SKM-1 treated with dmso at 0.1 percent for 144 hours (cell line): ENCODE measurements at regions not wholly inside any gene's neighbourhood (a gene's known extent, or its start where the extent isn't known, plus 50 kb on each side); places are given as distances from the start of the nearest gene placed in this dataset.
"Not testable (repeated sequence)": the region's sequence is repeated elsewhere in the genome, so short reads cannot be mapped to it uniquely, and the experiment has no call there.

Source experiments
- DNase-seq: peaks from one replicate; lab custom pipeline; 2025; ENCODE audit not compliant: unreplicated experiment; lab: John Stamatoyannopoulos, UW

DNA sequence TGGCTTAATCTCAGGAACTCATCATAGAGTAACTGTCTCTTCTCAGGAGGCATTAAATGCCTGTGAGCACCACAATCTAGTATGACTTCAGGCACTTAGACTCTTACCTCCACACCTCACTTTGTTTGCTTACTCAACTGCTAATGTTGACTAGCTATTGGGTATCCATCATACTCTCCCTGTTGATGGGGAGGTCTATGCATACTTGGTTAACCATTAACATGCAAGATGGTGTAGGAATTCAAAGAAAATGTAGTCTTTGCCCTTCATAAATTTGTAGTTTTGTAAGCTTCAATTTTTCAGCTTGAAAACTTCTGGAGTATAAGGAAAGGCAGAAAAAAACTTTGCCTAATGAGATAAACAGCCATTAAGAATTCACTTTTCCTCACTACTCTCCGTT is 501.0 kb upstream of the MARCKS start:
- no peak for DNase-seq

GRCh38 chr6:113357041-113357440 is 500.1 kb upstream of the MARCKS start:
- DNase-seq, result no peak

- DNase-seq, result no peak
These were observed 499.0 kb upstream of the MARCKS start for GRCh38 chr6:113358063-113358583.

DNA sequence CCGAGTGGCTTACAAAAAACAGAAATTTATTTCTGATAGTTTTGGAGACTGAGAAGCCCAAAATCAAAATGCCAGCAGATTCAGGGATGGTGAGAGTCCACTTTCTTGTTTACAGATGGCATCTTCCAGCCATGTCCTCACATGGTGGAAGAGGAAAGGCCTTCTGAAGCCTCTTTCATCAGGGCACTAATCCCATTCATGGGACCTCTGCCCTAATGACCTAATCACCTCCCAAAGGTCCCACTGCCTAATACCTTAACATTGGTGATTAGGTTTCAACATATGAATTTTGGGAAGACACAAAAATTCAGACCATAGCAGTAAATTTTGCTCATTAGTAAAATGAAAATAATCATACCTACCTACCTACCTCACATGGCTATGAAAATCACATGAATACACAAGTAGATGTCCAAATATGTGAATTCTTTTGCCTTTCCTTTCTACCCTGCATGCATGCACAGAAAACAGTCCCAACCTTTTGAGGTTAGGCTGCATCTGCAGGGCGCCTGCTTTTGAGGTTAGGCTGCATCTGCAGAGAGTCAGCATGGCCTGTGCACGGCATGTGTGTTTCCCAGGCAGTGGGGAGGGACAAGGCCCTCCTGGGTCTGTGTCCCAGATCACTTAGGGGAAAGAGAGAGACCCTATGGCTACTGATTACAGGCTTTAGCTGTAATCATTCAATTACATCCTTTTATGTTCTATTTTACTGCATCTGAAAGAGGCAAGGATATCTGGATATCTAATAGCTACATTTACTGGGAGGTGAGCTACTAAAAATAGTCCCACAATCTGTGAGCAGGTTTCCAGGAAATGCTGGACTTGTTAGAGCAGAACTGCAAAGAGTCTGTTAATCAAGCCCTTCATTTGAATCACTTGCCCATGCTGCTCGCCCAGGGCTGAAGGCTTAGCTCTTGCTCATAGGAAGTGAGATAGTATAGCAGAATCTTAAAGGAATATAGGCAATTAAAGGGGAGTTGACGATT is 497.7 kb upstream of the MARCKS start:
- DNase-seq, result no peak

DNA sequence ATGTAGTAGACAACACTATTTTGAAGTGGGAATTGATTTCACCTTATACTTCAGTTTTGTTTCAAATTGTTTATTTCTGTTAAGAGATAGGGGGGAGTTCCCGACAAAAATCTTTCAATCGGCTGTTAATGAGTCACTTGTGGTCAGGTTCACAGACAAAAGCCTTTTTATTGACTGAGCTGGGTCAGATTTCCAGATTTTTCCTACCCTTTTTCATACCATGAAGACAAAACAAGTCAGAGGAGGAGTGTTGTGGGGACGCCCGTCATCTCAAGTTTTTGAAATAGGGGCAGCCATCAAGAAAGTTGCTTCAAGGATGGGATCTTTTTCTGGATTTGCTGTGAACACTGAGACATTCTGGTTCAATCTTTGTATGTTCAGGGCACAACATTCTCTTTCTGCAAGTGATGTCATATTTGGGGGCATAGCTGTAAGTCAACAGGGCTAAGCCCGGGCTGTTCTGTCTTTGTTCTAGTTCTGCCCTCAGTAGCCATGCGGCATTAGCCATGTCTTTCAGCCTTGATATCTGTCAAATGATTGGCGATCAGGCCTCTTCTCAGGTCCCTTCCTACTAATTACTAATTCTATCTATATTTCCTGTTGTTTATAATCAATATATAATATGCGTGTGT is 496.0 kb upstream of the MARCKS start:
- no peak for DNase-seq

DNA sequence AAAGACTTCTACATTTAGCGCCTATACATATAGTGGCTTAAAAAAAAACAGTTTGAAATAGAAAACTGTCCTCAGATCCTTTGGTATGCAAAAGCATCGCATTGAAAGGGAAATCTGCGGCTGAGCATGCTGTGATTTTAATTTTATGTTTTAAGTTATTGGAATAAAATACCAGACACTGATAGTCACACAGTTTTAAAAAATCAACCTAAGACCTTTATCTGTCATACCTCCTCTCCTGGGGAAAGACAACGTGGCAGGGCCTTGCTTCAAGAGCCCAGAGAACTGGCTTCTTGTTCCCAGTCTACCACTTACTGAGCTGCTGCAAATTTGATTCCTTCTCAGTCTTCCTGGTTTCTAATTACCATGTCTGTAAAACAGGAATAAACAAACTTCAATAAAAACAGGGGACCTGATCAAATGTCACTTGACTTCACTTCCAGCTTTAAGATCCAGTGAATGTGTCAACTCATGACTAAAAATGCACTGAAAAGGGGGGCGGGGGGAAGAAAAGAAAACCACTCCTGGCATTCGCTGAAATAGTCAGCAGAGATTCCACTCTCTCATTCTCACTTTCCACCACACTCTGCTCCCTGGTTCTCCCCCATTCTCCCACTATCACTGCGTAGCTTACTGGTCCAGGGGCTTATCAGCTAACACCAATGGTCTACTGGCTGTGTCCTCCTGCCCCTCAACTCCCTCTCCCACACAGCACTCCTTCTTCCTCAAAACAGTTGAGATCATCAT is 494.7 kb upstream of the MARCKS start:
- DNase-seq, result no peak

DNA sequence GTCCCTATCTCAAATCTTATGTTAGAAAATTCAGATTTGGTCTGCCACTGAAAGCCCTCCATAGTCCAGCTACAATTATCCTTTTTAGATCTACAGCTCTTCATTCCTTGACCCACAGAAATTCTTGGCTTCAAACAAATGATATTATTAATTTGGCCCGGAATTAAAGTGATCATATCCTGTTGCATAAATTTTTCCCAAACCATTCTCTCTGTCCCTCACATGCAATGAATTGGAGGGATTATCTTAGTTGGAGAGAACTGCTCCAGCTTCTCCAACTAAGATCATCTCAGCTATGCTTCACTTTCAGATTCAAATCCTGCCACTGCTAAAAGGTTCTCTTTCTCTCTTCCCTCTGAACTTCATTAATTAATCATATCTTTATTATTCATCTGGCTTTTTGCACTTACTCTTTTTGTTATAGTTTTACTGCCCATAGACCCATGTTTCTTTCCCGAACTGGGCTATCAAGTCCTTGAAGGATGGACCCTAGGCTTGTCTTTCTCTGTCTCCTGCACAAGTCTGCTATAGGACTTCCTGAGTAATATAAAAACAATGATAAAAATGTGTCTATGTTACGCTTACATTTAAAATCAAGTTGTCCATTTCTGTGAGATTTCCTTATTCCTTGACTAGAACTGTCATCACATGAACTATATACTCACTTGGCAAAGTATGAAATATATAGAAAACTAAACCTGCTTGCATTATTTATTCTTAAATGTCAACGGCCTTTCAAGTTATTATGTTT is 493.9 kb upstream of the MARCKS start:
- DNase-seq, result no peak

GRCh38 chr6:113363866-113364265 is 493.3 kb upstream of the MARCKS start:
- no peak for DNase-seq

DNA sequence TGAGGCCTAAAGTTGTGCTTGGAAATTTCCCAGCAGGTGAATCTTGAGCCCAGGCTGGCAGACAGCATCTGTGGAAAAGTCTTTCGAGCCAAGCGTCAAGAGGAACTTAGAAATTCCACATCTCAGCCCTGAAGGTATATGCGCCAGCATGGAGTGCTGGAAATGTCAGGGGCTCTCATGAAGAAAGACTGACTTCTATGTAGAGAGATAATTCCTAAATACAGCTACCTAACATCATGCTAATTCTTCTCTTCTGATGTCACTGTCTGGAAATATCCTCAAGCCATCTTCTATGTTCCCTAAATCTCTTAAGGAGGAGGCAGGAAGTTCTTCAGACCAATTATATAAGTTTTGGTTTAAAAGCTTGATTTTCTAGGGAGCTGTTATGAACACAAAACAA is 492.4 kb upstream of the MARCKS start:
- DNase-seq, result no peak

GRCh38 chr6:113365191-113365590 is 492.0 kb upstream of the MARCKS start:
- no peak for DNase-seq

- DNase-seq, result no peak
These were observed 490.6 kb upstream of the MARCKS start for GRCh38 chr6:113366505-113366904.

GRCh38 chr6:113370508-113371502 is 486.3 kb upstream of the MARCKS start:
- no peak for DNase-seq

GRCh38 chr6:113375466-113375865 is 481.7 kb upstream of the MARCKS start:
- not testable (repeated sequence) for DNase-seq

- DNase-seq, result no peak
These were observed 480.9 kb upstream of the MARCKS start for GRCh38 chr6:113375950-113376846.

GRCh38 chr6:113376847-113377165 is 480.3 kb upstream of the MARCKS start:
- no peak for DNase-seq

DNA sequence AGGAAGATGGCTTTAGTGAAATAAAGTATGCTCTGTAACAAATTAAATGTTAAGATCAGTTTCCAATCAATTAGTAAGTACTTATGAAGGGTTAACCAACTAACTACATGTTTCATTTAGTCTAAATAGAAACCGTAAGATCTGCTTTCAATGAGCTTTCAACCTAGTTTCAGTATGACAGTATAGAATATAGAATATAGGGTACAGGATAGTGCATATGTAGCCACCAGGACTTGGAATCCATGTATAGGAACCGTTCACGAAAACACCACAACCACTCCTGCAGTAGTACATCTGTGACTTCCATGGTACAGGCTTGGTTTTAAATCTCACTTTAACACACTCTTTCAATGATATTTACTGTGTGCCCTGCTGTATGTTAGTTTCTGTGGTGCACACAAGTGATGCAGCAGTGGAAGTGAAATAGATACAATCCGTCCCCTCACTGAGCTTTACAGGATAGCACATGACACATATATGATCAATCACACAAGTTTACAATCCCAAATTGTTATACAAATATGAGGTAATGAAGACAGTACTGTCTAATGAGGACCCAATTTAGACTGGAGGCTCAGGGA is 479.7 kb upstream of the MARCKS start:
- DNase-seq, result no peak

DNA sequence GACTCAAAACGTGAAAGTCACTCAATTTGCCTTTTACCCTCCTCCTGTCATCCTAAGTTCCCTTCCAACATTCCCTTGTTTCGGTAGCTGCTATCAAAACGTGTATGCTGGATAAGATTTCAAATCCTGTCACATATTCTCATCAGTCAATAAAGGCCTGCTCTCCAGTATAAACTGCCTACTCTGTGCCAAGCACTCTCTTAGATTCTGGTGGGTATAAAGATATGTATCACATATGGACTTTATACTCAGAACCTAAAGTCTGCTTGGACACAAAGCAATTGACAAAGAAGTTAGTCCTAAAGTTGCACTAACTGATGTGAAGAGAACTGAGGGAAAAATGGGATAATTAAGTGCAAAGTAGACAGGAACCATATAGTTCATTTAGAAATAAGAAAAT is 476.6 kb upstream of the MARCKS start:
- no peak for DNase-seq

DNA sequence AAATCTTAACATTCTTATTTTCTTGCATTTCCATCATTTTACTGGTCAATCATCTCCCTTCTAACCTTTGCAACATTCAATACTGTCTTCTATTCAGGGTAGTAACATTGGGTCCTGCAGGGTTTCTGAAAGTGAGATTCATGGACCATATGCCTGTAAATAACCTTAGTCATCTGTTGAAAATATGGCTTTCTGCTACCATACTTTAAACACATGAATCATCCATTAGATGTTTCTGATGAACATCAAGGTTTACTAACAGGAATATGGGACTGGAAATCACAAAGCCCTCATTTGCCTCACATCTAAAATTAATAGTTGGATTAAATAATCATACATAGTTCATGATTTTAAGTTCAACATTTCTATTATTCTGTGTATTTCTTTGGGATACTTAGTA is 475.9 kb upstream of the MARCKS start:
- DNase-seq, result no peak
